ENCODE measurements at regions not wholly inside any gene's neighbourhood (a gene's known extent, or its start where the extent isn't known, plus 50 kb on each side); places are given as distances from the start of the nearest gene placed in this dataset.

GRCh38 chr1:78436961-78437360 lies 53.8 kb upstream of the PTGFR start:
- H3K9me3 ChIP-seq (ENCODE audit: control insufficient read depth, insufficient read depth, low read depth, low read length): no peaks in the 10 kb centered on the region
- H3K4me3 ChIP-seq (ENCODE audit: low read depth, low read length): no peak overlapping the region
- no peak overlapping the region for H3K27ac ChIP-seq (ENCODE audit: extremely low read depth, low read depth, low read length)
- CTCF ChIA-PET: no interaction called here
- H3K36me3 ChIP-seq (ENCODE audit: control insufficient read depth in 2 of 2, insufficient read depth in 1 of 2, low read length in 2 of 2): no peaks in the 10 kb centered on the region
- POLR2A ChIA-PET: no interaction called here
- H3K4me1 ChIP-seq (ENCODE audit: control insufficient read depth, insufficient read depth, low read length): no peaks in the 10 kb centered on the region
- TF ChIP-seq ZNF792 (tag by site-specific recombination; IDR thresholded peaks at IDR 0.05): no peak

- CTCF ChIA-PET: no interaction called here
- Histone ChIP-seq H3K9me3 (ENCODE audit: control insufficient read depth, insufficient read depth, low read depth, low read length) (no peaks in the 10 kb centered on the region), H3K27ac (ENCODE audit: extremely low read depth, low read depth, low read length) (no peak overlapping the region), H3K4me3 (ENCODE audit: low read depth, low read length) (no peak overlapping the region), H3K36me3 (ENCODE audit: control insufficient read depth in 2 of 2, insufficient read depth in 1 of 2, low read length in 2 of 2) (no peaks in the 10 kb centered on the region), H3K4me1 (ENCODE audit: control insufficient read depth, insufficient read depth, low read length) (no peaks in the 10 kb centered on the region)
- POLR2A ChIA-PET: no interaction called here
- no peak for TF ChIP-seq ZNF654 (tag by site-specific recombination; IDR thresholded peaks at IDR 0.05; ENCODE audit: low read depth)
- TF ChIP-seq ZNF747 (tag by site-specific recombination; IDR thresholded peaks at IDR 0.05): no peak
- TF ChIP-seq, protein P1, sequence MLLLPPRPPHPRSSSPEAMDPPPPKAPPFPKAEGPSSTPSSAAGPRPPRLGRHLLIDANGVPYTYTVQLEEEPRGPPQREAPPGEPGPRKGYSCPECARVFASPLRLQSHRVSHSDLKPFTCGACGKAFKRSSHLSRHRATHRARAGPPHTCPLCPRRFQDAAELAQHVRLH (tag by site-specific recombination; IDR thresholded peaks at IDR 0.05): no peak
- no peak for TF ChIP-seq ZNF518A (tag by site-specific recombination; conservative IDR thresholded peaks at IDR 0.05; ENCODE audit: low read depth)
- TF ChIP-seq ZNF2 (tag by site-specific recombination; IDR thresholded peaks at IDR 0.05): no peak
- no peak for TF ChIP-seq ZNF138 (tag by site-specific recombination; IDR thresholded peaks at IDR 0.05; ENCODE audit: borderline replicate concordance)
Observed at GRCh38 chr1:78437396-78437795, 53.4 kb upstream of the PTGFR start.

DNA sequence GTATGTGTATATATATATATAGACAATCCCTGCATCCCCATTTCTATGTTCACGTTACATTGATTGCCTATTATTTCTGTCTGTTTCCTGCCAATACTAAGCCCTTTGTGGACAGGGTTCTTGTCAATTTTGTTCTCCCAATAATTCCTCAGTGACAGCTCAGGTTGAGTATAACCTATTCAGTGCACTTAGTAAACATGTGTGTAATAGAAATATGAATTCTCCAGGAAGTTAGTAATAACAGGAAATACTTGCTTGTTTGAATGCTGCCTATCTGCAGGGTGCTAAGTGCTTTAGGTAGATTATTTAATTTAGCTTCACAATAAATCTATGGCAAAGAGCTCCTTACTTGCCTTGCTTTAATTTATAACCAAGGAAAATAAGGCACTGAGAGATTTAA lies 52.8 kb upstream of the PTGFR start:
- CTCF ChIA-PET: no interaction called here
- no peak overlapping the region for H3K4me3 ChIP-seq (ENCODE audit: low read depth, low read length)
- TF ChIP-seq ZNF518A (tag by site-specific recombination; conservative IDR thresholded peaks at IDR 0.05; ENCODE audit: low read depth) (no peak), ZNF214 (tag by site-specific recombination; IDR thresholded peaks at IDR 0.05; ENCODE audit: borderline replicate concordance) (no peak), ZNF571 (tag by site-specific recombination; IDR thresholded peaks at IDR 0.05) (no peak), ZNF174 (tag by site-specific recombination; IDR thresholded peaks at IDR 0.05) (no peak), ZNF621 (tag by site-specific recombination; IDR thresholded peaks at IDR 0.05) (no peak), ZNF777 (tag by site-specific recombination; IDR thresholded peaks at IDR 0.05; ENCODE audit: borderline replicate concordance) (no peak), ZNF132 (tag by site-specific recombination; IDR thresholded peaks at IDR 0.05; ENCODE audit: borderline replicate concordance) (no peak), HOXC10 (CRISPR knock-in tag; IDR thresholded peaks at IDR 0.05) (no peak), ZBTB11 (tag by site-specific recombination; conservative IDR thresholded peaks at IDR 0.05; ENCODE audit: low read depth) (no peak)
- TF ChIP-seq, protein P2, sequence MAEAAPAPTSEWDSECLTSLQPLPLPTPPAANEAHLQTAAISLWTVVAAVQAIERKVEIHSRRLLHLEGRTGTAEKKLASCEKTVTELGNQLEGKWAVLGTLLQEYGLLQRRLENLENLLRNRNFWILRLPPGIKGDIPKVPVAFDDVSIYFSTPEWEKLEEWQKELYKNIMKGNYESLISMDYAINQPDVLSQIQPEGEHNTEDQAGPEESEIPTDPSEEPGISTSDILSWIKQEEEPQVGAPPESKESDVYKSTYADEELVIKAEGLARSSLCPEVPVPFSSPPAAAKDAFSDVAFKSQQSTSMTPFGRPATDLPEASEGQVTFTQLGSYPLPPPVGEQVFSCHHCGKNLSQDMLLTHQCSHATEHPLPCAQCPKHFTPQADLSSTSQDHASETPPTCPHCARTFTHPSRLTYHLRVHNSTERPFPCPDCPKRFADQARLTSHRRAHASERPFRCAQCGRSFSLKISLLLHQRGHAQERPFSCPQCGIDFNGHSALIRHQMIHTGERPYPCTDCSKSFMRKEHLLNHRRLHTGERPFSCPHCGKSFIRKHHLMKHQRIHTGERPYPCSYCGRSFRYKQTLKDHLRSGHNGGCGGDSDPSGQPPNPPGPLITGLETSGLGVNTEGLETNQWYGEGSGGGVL (tag by site-specific recombination; IDR thresholded peaks at IDR 0.05): no peak

More for the DNA sequence above, 52.8 kb upstream of the PTGFR start:
- Histone ChIP-seq H3K9me3 (ENCODE audit: control insufficient read depth, insufficient read depth, low read depth, low read length) (no peaks in the 10 kb centered on the region), H3K27ac (ENCODE audit: extremely low read depth, low read depth, low read length) (no peak overlapping the region), H3K36me3 (ENCODE audit: control insufficient read depth in 2 of 2, insufficient read depth in 1 of 2, low read length in 2 of 2) (no peaks in the 10 kb centered on the region), H3K4me1 (ENCODE audit: control insufficient read depth, insufficient read depth, low read length) (no peaks in the 10 kb centered on the region)
- POLR2A ChIA-PET: no interaction called here

Measured in HEK293 (cell line).